Neural cell (in vitro differentiated cells): ENCODE measurements at regions not wholly inside any gene's neighbourhood (a gene's known extent, or its start where the extent isn't known, plus 50 kb on each side); places are given as distances from the start of the nearest gene placed in this dataset.

ENCODE experiments used
- H2AFZ ChIP-seq: fragments of 200-600, 300-800 bp; sonication (generic), shearing (Covaris generic); 2 replicates; pipeline ENCODE4 v1.6.0; 2014; ENCODE audit warnings: low read depth, mild to moderate bottlenecking, antibody characterized with exemption, low read length, moderate library complexity
- H3F3A ChIP-seq: fragments of 200-600 bp; shearing (Covaris generic); 2 replicates; pipeline ENCODE4 v1.6.1; 2016; ENCODE audit warnings: mild to moderate bottlenecking, moderate library complexity, mixed read lengths, antibody characterized with exemption, low read length; ENCODE audit not compliant: insufficient read depth, poor library complexity, severe bottlenecking
- H3K27ac ChIP-seq: fragments of 200-600, 300-800 bp; sonication (generic), shearing (Covaris generic); 2 replicates; pipeline ENCODE4 v1.5.1; 2014; ENCODE audit warnings: mild to moderate bottlenecking, low read length, moderate library complexity
- H3K27me3 ChIP-seq: fragments of 300-800, 200-600 bp; sonication (generic), shearing (Covaris generic); 2 replicates; pipeline ENCODE4 v1.6.0; 2014; ENCODE audit warnings: mild to moderate bottlenecking, low read depth, low read length, moderate library complexity; ENCODE audit not compliant: insufficient read depth
- H3K36me3 ChIP-seq: fragments of 300-800, 200-600 bp; sonication (generic), shearing (Covaris generic); 2 replicates; pipeline ENCODE4 v1.5.1; 2014; ENCODE audit warnings: mild to moderate bottlenecking, antibody characterized with exemption, low read length, moderate library complexity; ENCODE audit not compliant: insufficient read depth
- H3K4me2 ChIP-seq: fragments of 300-800, 200-600 bp; sonication (generic), shearing (Covaris generic); 2 replicates; pipeline ENCODE4 v1.6.0; 2014; ENCODE audit warnings: mild to moderate bottlenecking, low read length
- H3K4me3 ChIP-seq: fragments of 300-800, 200-600 bp; sonication (generic), shearing (Covaris generic); 2 replicates; pipeline ENCODE4 v1.5.1; 2014; ENCODE audit warnings: mild to moderate bottlenecking, low read length, moderate library complexity
- H3K79me2 ChIP-seq: fragments of 200-600 bp; shearing (Covaris generic); replicated peaks from 2 replicates; pipeline ENCODE4 v1.6.0; 2014; ENCODE audit warnings: mild to moderate bottlenecking, low read length, moderate library complexity; ENCODE audit not compliant: insufficient read depth
- H3K9ac ChIP-seq: fragments of 300-800, 200-600 bp; sonication (generic), shearing (Covaris generic); 2 replicates; pipeline ENCODE4 v1.6.1; 2016; ENCODE audit warnings: mild to moderate bottlenecking, low read length, mixed read lengths
- H3K9me2 ChIP-seq: fragments of 200-600 bp; shearing (Covaris generic); 2 replicates; pipeline ENCODE4 v1.6.1; 2016; ENCODE audit warnings: mild to moderate bottlenecking, low read length, mixed read lengths; ENCODE audit not compliant: insufficient read depth
- H3K9me3 ChIP-seq: fragments of 200-600, 300-800 bp; sonication (generic), shearing (Covaris generic); 2 replicates; pipeline ENCODE4 v1.6.1; 2016; ENCODE audit warnings: mild to moderate bottlenecking, mixed run types, low read length, moderate library complexity, mixed read lengths
- H4K20me1 ChIP-seq: fragments of 200-600 bp; shearing (Covaris generic); 2 replicates; pipeline ENCODE4 v1.6.1; 2016; ENCODE audit warnings: mild to moderate bottlenecking, mixed run types; ENCODE audit not compliant: insufficient read depth
- EP300 ChIP-seq: fragments of 450-650 bp; conservative IDR thresholded peaks from 2 replicates; pipeline ENCODE4 v1.6.1; 2014; ENCODE audit warnings: antibody characterized with exemption, mild to moderate bottlenecking, moderate library complexity; ENCODE audit not compliant: poor library complexity, severe bottlenecking
- EZH2 ChIP-seq: fragments of 200-600, 300-800 bp; shearing (Covaris generic), sonication (generic); IDR thresholded peaks from 2 replicates; pipeline ENCODE4 v1.6.1; 2014; ENCODE audit warnings: antibody characterized with exemption, low read length, borderline replicate concordance, mild to moderate bottlenecking; ENCODE audit not compliant: insufficient read depth, poor library complexity, severe bottlenecking
- MXI1 ChIP-seq: fragments of 450-650 bp; conservative IDR thresholded peaks from 2 replicates; pipeline ENCODE4 v1.6.1; 2014; ENCODE audit warnings: antibody characterized with exemption, mild to moderate bottlenecking; ENCODE audit not compliant: poor library complexity, severe bottlenecking
- POLR2AphosphoS5 ChIP-seq: IDR thresholded peaks from 2 replicates; pipeline ENCODE4 v1.6.1; 2012
- RAD21 ChIP-seq: fragments of 450-650 bp; conservative IDR thresholded peaks from 2 replicates; pipeline ENCODE4 v1.6.1; 2014; ENCODE audit warnings: antibody characterized with exemption, mild to moderate bottlenecking, moderate library complexity
- REST ChIP-seq: IDR thresholded peaks from 2 replicates; pipeline ENCODE4 v1.6.1; 2012; ENCODE audit warnings: borderline replicate concordance
- SMC3 ChIP-seq: fragments of 450-650 bp; conservative IDR thresholded peaks from 2 replicates; pipeline ENCODE4 v1.6.1; 2014; ENCODE audit warnings: antibody characterized with exemption, mild to moderate bottlenecking, moderate library complexity; ENCODE audit not compliant: poor library complexity
- TAF1 ChIP-seq: IDR thresholded peaks from 2 replicates; pipeline ENCODE4 v1.6.1; 2012; ENCODE audit warnings: low read depth
- TF ChIP-seq, protein P1 (sequence below): fragments of 450-650 bp; IDR thresholded peaks from 2 replicates; pipeline ENCODE4 v1.5.1; 2014; ENCODE audit warnings: antibody characterized with exemption, mild to moderate bottlenecking, moderate library complexity; ENCODE audit not compliant: poor library complexity, severe bottlenecking

GRCh38 chr6:117034971-117035370 is 157.9 kb downstream of the RFX6 start:
- no peak overlapping the region for H3K4me2 ChIP-seq
- no peaks in the 10 kb centered on the region for H3K27me3 ChIP-seq
- H3K27ac ChIP-seq: no peak overlapping the region
- no peaks in the 10 kb centered on the region for H3K9me2 ChIP-seq
- no peaks in the 10 kb centered on the region for H3K79me2 ChIP-seq
- no peaks in the 10 kb centered on the region for H3F3A ChIP-seq
- H3K4me3 ChIP-seq: no peak overlapping the region
- no peaks in the 10 kb centered on the region for H3K9me3 ChIP-seq
- H3K9ac ChIP-seq: no peak overlapping the region
- no peak overlapping the region for H2AFZ ChIP-seq
- no peaks in the 10 kb centered on the region for H4K20me1 ChIP-seq
- TF ChIP-seq MXI1 (no peak), TAF1 (no peak)
- no peaks in the 10 kb centered on the region for H3K36me3 ChIP-seq

GRCh38 chr6:117050301-117050700 is 173.3 kb downstream of the RFX6 start:
- H3K4me2 ChIP-seq: no peak overlapping the region
- H3K9ac ChIP-seq: no peak overlapping the region
- H2AFZ ChIP-seq: no peak overlapping the region
- no peaks in the 10 kb centered on the region for H3K36me3 ChIP-seq
- no peaks in the 10 kb centered on the region for H3K27me3 ChIP-seq
- H4K20me1 ChIP-seq: no peaks in the 10 kb centered on the region
- TF ChIP-seq, protein P1, sequence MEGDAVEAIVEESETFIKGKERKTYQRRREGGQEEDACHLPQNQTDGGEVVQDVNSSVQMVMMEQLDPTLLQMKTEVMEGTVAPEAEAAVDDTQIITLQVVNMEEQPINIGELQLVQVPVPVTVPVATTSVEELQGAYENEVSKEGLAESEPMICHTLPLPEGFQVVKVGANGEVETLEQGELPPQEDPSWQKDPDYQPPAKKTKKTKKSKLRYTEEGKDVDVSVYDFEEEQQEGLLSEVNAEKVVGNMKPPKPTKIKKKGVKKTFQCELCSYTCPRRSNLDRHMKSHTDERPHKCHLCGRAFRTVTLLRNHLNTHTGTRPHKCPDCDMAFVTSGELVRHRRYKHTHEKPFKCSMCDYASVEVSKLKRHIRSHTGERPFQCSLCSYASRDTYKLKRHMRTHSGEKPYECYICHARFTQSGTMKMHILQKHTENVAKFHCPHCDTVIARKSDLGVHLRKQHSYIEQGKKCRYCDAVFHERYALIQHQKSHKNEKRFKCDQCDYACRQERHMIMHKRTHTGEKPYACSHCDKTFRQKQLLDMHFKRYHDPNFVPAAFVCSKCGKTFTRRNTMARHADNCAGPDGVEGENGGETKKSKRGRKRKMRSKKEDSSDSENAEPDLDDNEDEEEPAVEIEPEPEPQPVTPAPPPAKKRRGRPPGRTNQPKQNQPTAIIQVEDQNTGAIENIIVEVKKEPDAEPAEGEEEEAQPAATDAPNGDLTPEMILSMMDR: no peak
- TF ChIP-seq RAD21: no peak
- no peak for TF ChIP-seq POLR2AphosphoS5
- TF ChIP-seq MXI1: no peak
- no peak for TF ChIP-seq TAF1
- TF ChIP-seq SMC3: no peak
- no peak for TF ChIP-seq REST
- TF ChIP-seq EZH2: no peak
- TF ChIP-seq EP300: no peak
- no peaks in the 10 kb centered on the region for H3F3A ChIP-seq
- H3K9me3 ChIP-seq: no peaks in the 10 kb centered on the region
- no peaks in the 10 kb centered on the region for H3K9me2 ChIP-seq
- H3K4me3 ChIP-seq: no peak overlapping the region
- H3K79me2 ChIP-seq: no peaks in the 10 kb centered on the region
- H3K27ac ChIP-seq: no peak overlapping the region

DNA sequence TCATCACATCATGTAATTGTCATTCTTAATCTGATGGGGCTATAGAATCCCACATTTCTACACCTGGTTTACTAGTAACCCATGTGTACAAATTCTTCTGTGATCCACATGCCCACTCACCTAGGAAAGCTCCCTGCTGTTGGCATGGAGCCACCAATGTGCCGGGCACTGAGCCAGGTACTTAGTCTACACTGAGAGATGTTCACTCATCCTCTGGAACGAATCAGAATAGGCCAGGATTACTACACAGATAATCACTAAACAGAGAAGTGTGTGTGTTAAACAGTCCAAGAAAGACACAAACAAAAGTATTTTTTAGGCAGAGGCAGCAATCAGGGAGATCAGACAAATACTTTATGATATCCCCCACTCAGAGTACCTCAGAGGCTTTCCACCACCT is 193.2 kb upstream of the VGLL2 start:
- H3K9me3 ChIP-seq: no peaks in the 10 kb centered on the region
- no peaks in the 10 kb centered on the region for H3K36me3 ChIP-seq
- H3K27me3 ChIP-seq: no peaks in the 10 kb centered on the region
- no peak overlapping the region for H3K4me2 ChIP-seq
- H2AFZ ChIP-seq: no peak overlapping the region
- no peak overlapping the region for H3K27ac ChIP-seq
- H3K79me2 ChIP-seq: no peaks in the 10 kb centered on the region
- TF ChIP-seq MXI1 (no peak), POLR2AphosphoS5 (no peak), RAD21 (no peak), SMC3 (no peak), EP300 (no peak)
- TF ChIP-seq, protein P1: no peak
- no peak overlapping the region for H3K9ac ChIP-seq
- no peaks in the 10 kb centered on the region for H3K9me2 ChIP-seq
- H3F3A ChIP-seq: no peaks in the 10 kb centered on the region
- no peaks in the 10 kb centered on the region for H4K20me1 ChIP-seq
- no peak overlapping the region for H3K4me3 ChIP-seq
